GM23248 (cell line): ENCODE measurements at regions not wholly inside any gene's neighbourhood (a gene's known extent, or its start where the extent isn't known, plus 50 kb on each side); places are given as distances from the start of the nearest gene placed in this dataset.

ENCODE experiments used
- EZH2 ChIP-seq: fragments of 200-600 bp; sonication (generic); IDR thresholded peaks from 2 replicates; pipeline ENCODE4 v1.6.1; 2018; ENCODE audit warnings: antibody characterized with exemption, mild to moderate bottlenecking; ENCODE audit not compliant: insufficient read depth, poor library complexity, severe bottlenecking
- EZH2phosphoT487 ChIP-seq: fragments of 200-600 bp; sonication (generic); IDR thresholded peaks from 2 replicates; pipeline ENCODE4 v1.6.1; 2018; ENCODE audit warnings: antibody characterized with exemption, moderate library complexity, mild to moderate bottlenecking, low read depth; ENCODE audit not compliant: insufficient read depth

- TF ChIP-seq EZH2: no peak
- no peak for TF ChIP-seq EZH2phosphoT487
Observed at GRCh38 chr12:131513606-131514005, 197.3 kb upstream of the SFSWAP start.
